WTC11 (cell line): ENCODE measurements at regions not wholly inside any gene's neighbourhood (a gene's known extent, or its start where the extent isn't known, plus 50 kb on each side); places are given as distances from the start of the nearest gene placed in this dataset.

Experiments
- ATAC-seq: fragments of 200-7000 bp; cut with Tn5 transposase; 2 replicates; pipeline ENCODE4 v1.10.0; 2021; ENCODE audit warnings: mild to moderate bottlenecking, moderate library complexity
- CTCF ChIA-PET: fragments of 300-600 bp; sonication (Branson Sonifier 250); formaldehyde crosslinking; loops from one replicate; lab custom pipeline; 2021; ENCODE audit warnings: antibody characterized with exemption; lab: Charles Lee
- POLR2A ChIA-PET: fragments of 350-600 bp; sonication (Branson Sonifier 250); formaldehyde crosslinking; loops from one replicate; lab custom pipeline; 2021; ENCODE audit warnings: antibody characterized with exemption; lab: Charles Lee
- DNase-seq: peaks from one replicate; pipeline ENCODE4 v3.0.0; 2021; ENCODE audit warnings: low spot score
- H3K27ac Mint-ChIP-seq: 2 replicates; pipeline ENCODE4 v1.8.0; 2021; ENCODE audit warnings: mixed read lengths
- H3K27me3 Mint-ChIP-seq: 2 replicates; pipeline ENCODE4 v1.8.0; 2021; ENCODE audit warnings: low read depth, mild to moderate bottlenecking, moderate library complexity, mixed read lengths
- H3K36me3 Mint-ChIP-seq: 2 replicates; pipeline ENCODE4 v1.8.0; 2021; ENCODE audit warnings: mixed read lengths
- H3K4me1 Mint-ChIP-seq: 2 replicates; pipeline ENCODE4 v1.8.0; 2022; ENCODE audit warnings: mixed read lengths
- H3K4me3 Mint-ChIP-seq: 2 replicates; pipeline ENCODE4 v1.8.0; 2021; ENCODE audit warnings: mild to moderate bottlenecking, moderate library complexity, mixed read lengths
- H3K9me3 Mint-ChIP-seq: 2 replicates; pipeline ENCODE4 v1.8.0; 2021; ENCODE audit warnings: mixed read lengths
- ATF6 ChIP-seq: sonication (generic); formaldehyde crosslinking; IDR thresholded peaks from 2 replicates; pipeline ENCODE4 v1.8.1; 2023; ENCODE audit warnings: mild to moderate bottlenecking, missing genetic modification reagents
- CBFB ChIP-seq: sonication (generic); formaldehyde crosslinking; IDR thresholded peaks from 2 replicates; pipeline ENCODE4 v1.8.1; 2022; ENCODE audit warnings: mild to moderate bottlenecking, low read depth, missing genetic modification reagents
- CTCF ChIP-seq: fragments of 200-600 bp; IDR thresholded peaks from 2 replicates; pipeline ENCODE4 v1.8.0; 2022; ENCODE audit warnings: antibody characterized with exemption
- E2F1 ChIP-seq: sonication (generic); formaldehyde crosslinking; IDR thresholded peaks from 2 replicates; pipeline ENCODE4 v1.8.0; 2022; ENCODE audit warnings: mild to moderate bottlenecking, missing genetic modification reagents
- ESRRA ChIP-seq: sonication (generic); formaldehyde crosslinking; IDR thresholded peaks from 2 replicates; pipeline ENCODE4 v1.8.1; 2022; ENCODE audit warnings: mild to moderate bottlenecking, missing genetic modification reagents, borderline replicate concordance
- GABPB1 ChIP-seq: sonication (generic); formaldehyde crosslinking; IDR thresholded peaks from 2 replicates; pipeline ENCODE4 v1.8.1; 2023; ENCODE audit warnings: mild to moderate bottlenecking, missing genetic modification reagents
- KAT7 ChIP-seq: sonication (generic); formaldehyde crosslinking; IDR thresholded peaks from 2 replicates; pipeline ENCODE4 v1.8.1; 2023; ENCODE audit warnings: missing genetic modification reagents, mild to moderate bottlenecking, borderline replicate concordance
- NR3C1 ChIP-seq: sonication (generic); formaldehyde crosslinking; conservative IDR thresholded peaks from 2 replicates; pipeline ENCODE4 v1.8.1; 2023; ENCODE audit warnings: low read depth, mild to moderate bottlenecking, missing genetic modification reagents
- PRDM15 ChIP-seq: sonication (generic); formaldehyde crosslinking; IDR thresholded peaks from 2 replicates; pipeline ENCODE4 v1.8.0; 2022; ENCODE audit warnings: missing genetic modification reagents
- SMAD4 ChIP-seq: sonication (generic); formaldehyde crosslinking; IDR thresholded peaks from 2 replicates; pipeline ENCODE4 v1.8.0; 2022; ENCODE audit warnings: mild to moderate bottlenecking, missing genetic modification reagents
- TEAD4 ChIP-seq: sonication (generic); formaldehyde crosslinking; IDR thresholded peaks from 2 replicates; pipeline ENCODE4 v1.8.0; 2022; ENCODE audit warnings: mild to moderate bottlenecking, missing genetic modification reagents
- ZNF396 ChIP-seq: fragments of 250-450 bp; sonication (Bioruptor Pico); IDR thresholded peaks from 2 replicates; pipeline ENCODE4 v1.8.0; 2021; ENCODE audit warnings: mild to moderate bottlenecking, moderate library complexity, borderline replicate concordance
- ZNF416 ChIP-seq: fragments of 250-450 bp; sonication (Bioruptor Pico); IDR thresholded peaks from 2 replicates; pipeline ENCODE4 v1.9.0; 2021; ENCODE audit warnings: mild to moderate bottlenecking, inconsistent platforms
- TF ChIP-seq, protein P1 (sequence below): fragments of 250-450 bp; sonication (Bioruptor Pico); IDR thresholded peaks from 2 replicates; pipeline ENCODE4 v1.9.0; 2021; ENCODE audit warnings: mild to moderate bottlenecking
- TF ChIP-seq, protein P2 (sequence below): sonication (generic); formaldehyde crosslinking; IDR thresholded peaks from 2 replicates; pipeline ENCODE4 v1.8.1; 2022; ENCODE audit warnings: mild to moderate bottlenecking, moderate library complexity, missing genetic modification reagents

DNA sequence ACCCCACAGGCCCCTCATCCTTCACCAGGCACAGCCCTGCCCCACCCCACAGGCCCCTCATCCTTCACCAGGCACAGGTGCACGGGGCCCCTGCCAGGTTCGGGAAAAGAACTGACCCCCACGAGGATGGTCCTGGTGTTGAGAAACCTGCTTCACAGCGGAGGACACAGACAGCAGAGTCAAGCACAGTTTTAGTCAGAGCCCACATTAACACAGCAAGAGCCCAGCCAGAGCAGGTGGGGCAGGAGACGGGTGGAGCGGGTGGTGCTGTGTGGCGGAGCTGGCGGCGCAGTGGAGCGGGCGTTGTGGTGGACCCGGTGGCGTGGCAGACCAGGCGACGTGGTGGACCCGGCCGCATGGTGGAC lies 1085.5 kb downstream of the BRD1 start:
- TF ChIP-seq, protein P1, sequence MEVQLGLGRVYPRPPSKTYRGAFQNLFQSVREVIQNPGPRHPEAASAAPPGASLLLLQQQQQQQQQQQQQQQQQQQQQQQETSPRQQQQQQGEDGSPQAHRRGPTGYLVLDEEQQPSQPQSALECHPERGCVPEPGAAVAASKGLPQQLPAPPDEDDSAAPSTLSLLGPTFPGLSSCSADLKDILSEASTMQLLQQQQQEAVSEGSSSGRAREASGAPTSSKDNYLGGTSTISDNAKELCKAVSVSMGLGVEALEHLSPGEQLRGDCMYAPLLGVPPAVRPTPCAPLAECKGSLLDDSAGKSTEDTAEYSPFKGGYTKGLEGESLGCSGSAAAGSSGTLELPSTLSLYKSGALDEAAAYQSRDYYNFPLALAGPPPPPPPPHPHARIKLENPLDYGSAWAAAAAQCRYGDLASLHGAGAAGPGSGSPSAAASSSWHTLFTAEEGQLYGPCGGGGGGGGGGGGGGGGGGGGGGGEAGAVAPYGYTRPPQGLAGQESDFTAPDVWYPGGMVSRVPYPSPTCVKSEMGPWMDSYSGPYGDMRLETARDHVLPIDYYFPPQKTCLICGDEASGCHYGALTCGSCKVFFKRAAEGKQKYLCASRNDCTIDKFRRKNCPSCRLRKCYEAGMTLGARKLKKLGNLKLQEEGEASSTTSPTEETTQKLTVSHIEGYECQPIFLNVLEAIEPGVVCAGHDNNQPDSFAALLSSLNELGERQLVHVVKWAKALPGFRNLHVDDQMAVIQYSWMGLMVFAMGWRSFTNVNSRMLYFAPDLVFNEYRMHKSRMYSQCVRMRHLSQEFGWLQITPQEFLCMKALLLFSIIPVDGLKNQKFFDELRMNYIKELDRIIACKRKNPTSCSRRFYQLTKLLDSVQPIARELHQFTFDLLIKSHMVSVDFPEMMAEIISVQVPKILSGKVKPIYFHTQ (CRISPR knock-in tag) = no peak
- TF ChIP-seq CTCF (no peak), CBFB (CRISPR knock-in tag) (no peak)
- ATAC-seq (no peak), DNase-seq (no peak)
- H3K9me3 Mint-ChIP-seq = peaks cover 3% of the 10 kb centered on the region
- ChIA-PET CTCF (no interaction called here), POLR2A (no interaction called here)
- H3K36me3 Mint-ChIP-seq = peaks cover 3% of the 10 kb centered on the region; the same call in 1 of the 2 replicates
- no peaks in the 10 kb centered on the region for H3K4me1 Mint-ChIP-seq
- no peak overlapping the region for H3K27ac Mint-ChIP-seq
- no peak overlapping the region for H3K4me3 Mint-ChIP-seq
- H3K27me3 Mint-ChIP-seq = no peaks in the 10 kb centered on the region

GRCh38 chr22:48741540-48741939 lies 1086.1 kb downstream of the BRD1 start:
- H3K9me3 Mint-ChIP-seq = peaks cover 3% of the 10 kb centered on the region
- POLR2A ChIA-PET = no interaction called here

DNA sequence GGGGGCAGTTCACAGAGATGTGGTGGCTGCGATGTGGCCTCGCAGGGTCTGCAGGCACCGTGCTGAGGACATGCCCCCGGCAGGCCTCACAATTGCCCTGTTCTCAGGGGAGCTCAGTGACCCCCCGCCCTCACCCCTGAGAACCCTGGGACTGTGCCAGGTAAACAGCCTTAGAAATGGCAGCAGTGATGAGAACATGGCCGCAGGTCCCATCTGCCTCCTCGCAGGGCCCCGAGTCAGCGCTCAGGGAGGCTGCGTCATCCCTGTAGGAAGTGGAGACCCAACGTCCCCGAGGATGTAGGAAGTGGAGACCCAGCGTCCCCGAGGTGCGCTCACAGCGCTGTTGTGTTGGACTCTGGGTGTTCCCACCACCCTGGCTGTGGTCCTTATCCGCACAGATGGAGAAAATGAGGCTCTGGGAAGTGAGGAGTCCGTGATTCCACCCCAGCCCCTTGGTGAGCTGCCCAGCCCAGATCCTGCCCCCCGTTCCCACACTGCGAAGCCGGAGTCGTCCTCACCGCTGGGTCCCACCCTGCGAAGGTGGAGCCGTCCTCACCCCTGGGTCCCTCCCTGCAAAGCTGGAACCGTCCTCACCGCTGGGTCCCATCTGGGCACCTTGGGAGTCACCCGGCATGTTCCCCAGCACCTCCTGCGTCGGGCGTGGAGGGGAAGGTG lies 1086.8 kb downstream of the BRD1 start:
- TF ChIP-seq PRDM15 (CRISPR knock-in tag) (no peak), ZNF396 (no peak)
- TF ChIP-seq, protein P2, sequence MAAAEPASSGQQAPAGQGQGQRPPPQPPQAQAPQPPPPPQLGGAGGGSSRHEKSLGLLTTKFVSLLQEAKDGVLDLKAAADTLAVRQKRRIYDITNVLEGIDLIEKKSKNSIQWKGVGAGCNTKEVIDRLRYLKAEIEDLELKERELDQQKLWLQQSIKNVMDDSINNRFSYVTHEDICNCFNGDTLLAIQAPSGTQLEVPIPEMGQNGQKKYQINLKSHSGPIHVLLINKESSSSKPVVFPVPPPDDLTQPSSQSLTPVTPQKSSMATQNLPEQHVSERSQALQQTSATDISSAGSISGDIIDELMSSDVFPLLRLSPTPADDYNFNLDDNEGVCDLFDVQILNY = no peak
- Mint-ChIP-seq H3K27ac (no peak overlapping the region), H3K4me1 (no peaks in the 10 kb centered on the region), H3K36me3 (peaks cover 3% of the 10 kb centered on the region; the same call in 1 of the 2 replicates), H3K27me3 (no peaks in the 10 kb centered on the region), H3K9me3 (peaks cover 3% of the 10 kb centered on the region), H3K4me3 (no peak overlapping the region)
- ChIA-PET CTCF (no interaction called here), POLR2A (no interaction called here)
- DNase-seq (peak; percentile 4), ATAC-seq (no peak)

More at GRCh38 chr22:48741540-48741939, 1086.1 kb downstream of the BRD1 start:
- H3K27me3 Mint-ChIP-seq = no peaks in the 10 kb centered on the region
- H3K4me3 Mint-ChIP-seq = no peak overlapping the region
- CTCF ChIA-PET = no interaction called here
- peaks cover 3% of the 10 kb centered on the region; the same call in 1 of the 2 replicates for H3K36me3 Mint-ChIP-seq
- TF ChIP-seq E2F1 (CRISPR knock-in tag) = no peak
- no peak for TF ChIP-seq KAT7 (CRISPR knock-in tag)
- no peak for TF ChIP-seq TEAD4 (CRISPR knock-in tag)
- no peak for TF ChIP-seq GABPB1 (CRISPR knock-in tag)
- TF ChIP-seq NR3C1 = no peak
- no peak for TF ChIP-seq ESRRA (CRISPR knock-in tag)
- TF ChIP-seq SMAD4 (CRISPR knock-in tag) = no peak
- no peak for TF ChIP-seq ZNF416 (CRISPR knock-in tag)
- TF ChIP-seq ATF6 = no peak
- ATAC-seq (no peak), DNase-seq (no peak)
- H3K27ac Mint-ChIP-seq = no peak overlapping the region
- H3K4me1 Mint-ChIP-seq = no peaks in the 10 kb centered on the region
